ENCODE measurements at regions not wholly inside any gene's neighbourhood (a gene's known extent, or its start where the extent isn't known, plus 50 kb on each side); places are given as distances from the start of the nearest gene placed in this dataset.

GRCh38 chr14:55734731-55735130 is 154.7 kb downstream of the KTN1 start:
- DNase-seq (ENCODE audit: low read depth in 2 of 2): no peak

GRCh38 chr14:55739967-55740648 is 160.1 kb downstream of the KTN1 start:
- DNase-seq (ENCODE audit: low read depth in 2 of 2): no peak

GRCh38 chr14:55740649-55740989 is 160.6 kb downstream of the KTN1 start:
- DNase-seq (ENCODE audit: low read depth in 2 of 2): no peak

- no peak for DNase-seq (ENCODE audit: low read depth in 2 of 2)
Measured at GRCh38 chr14:55741240-55741639, 161.2 kb downstream of the KTN1 start.

GRCh38 chr14:55743551-55743950 is 163.5 kb downstream of the KTN1 start:
- DNase-seq (ENCODE audit: low read depth in 2 of 2): no peak

GRCh38 chr14:55744321-55744720 is 164.3 kb downstream of the KTN1 start:
- no peak for DNase-seq (ENCODE audit: low read depth in 2 of 2)

GRCh38 chr14:55745906-55746305 is 165.9 kb downstream of the KTN1 start:
- no peak for DNase-seq (ENCODE audit: low read depth in 2 of 2)

GRCh38 chr14:55746558-55746957 is 166.6 kb downstream of the KTN1 start:
- DNase-seq (ENCODE audit: low read depth in 2 of 2): no peak

GRCh38 chr14:55747186-55747585 is 167.2 kb downstream of the KTN1 start:
- DNase-seq (ENCODE audit: low read depth in 2 of 2): no peak

GRCh38 chr14:55749201-55749812 is 169.3 kb downstream of the KTN1 start:
- no peak for DNase-seq (ENCODE audit: low read depth in 2 of 2)

- DNase-seq (ENCODE audit: low read depth in 2 of 2): no peak
Measured at GRCh38 chr14:55749946-55750345, 169.9 kb downstream of the KTN1 start.

- no peak for DNase-seq (ENCODE audit: low read depth in 2 of 2)
Measured at GRCh38 chr14:55752580-55753390, 172.8 kb downstream of the KTN1 start.

- DNase-seq (ENCODE audit: low read depth in 2 of 2): no peak
Measured at GRCh38 chr14:55754471-55754870, 174.5 kb downstream of the KTN1 start.

- no peak for DNase-seq (ENCODE audit: low read depth in 2 of 2)
Measured at GRCh38 chr14:55754871-55755270, 174.9 kb downstream of the KTN1 start.

GRCh38 chr14:55756078-55756477 is 176.1 kb downstream of the KTN1 start:
- DNase-seq (ENCODE audit: low read depth in 2 of 2): no peak

- no peak for DNase-seq (ENCODE audit: low read depth in 2 of 2)
Measured at GRCh38 chr14:55756557-55756956, 176.6 kb downstream of the KTN1 start.

- DNase-seq (ENCODE audit: low read depth in 2 of 2): no peak
Measured at GRCh38 chr14:55758796-55759195, 178.8 kb downstream of the KTN1 start.

GRCh38 chr14:55760789-55761566 is 181.0 kb downstream of the KTN1 start:
- no peak for DNase-seq (ENCODE audit: low read depth in 2 of 2)

GRCh38 chr14:55761651-55762050 is 181.6 kb downstream of the KTN1 start:
- DNase-seq (ENCODE audit: low read depth in 2 of 2): no peak

GRCh38 chr14:55762595-55763232 is 182.7 kb downstream of the KTN1 start:
- DNase-seq (ENCODE audit: low read depth in 2 of 2): no peak

GRCh38 chr14:55764784-55765183 is 184.8 kb downstream of the KTN1 start:
- no peak for DNase-seq (ENCODE audit: low read depth in 2 of 2)

GRCh38 chr14:55766071-55766470 is 186.1 kb downstream of the KTN1 start:
- no peak for DNase-seq (ENCODE audit: low read depth in 2 of 2)

All from stimulated activated CD8-positive, alpha-beta memory T cell treated with anti-CD3 and anti-CD28 coated beads, Interleukin-7, amount 100 ng/mL, for 4 hours (primary cell).